Fibroblast of pulmonary artery (primary cell): ENCODE measurements at regions not wholly inside any gene's neighbourhood (a gene's known extent, or its start where the extent isn't known, plus 50 kb on each side); places are given as distances from the start of the nearest gene placed in this dataset.

Experiments
- DNase-seq: peaks from one replicate; pipeline ENCODE4 v3.0.0-alpha.2; 2010; ENCODE audit warnings: low read depth
- H3K4me3 ChIP-seq: replicated peaks from 2 replicates; pipeline ENCODE4 v1.5.1; 2011; ENCODE audit warnings: low read depth, mild to moderate bottlenecking, control low read depth, low read length, moderate library complexity
- TF ChIP-seq, protein P1 (sequence below): IDR thresholded peaks from 2 replicates; pipeline ENCODE4 v1.5.1; 2011; ENCODE audit warnings: mild to moderate bottlenecking, control low read depth, low read length, inconsistent platforms; ENCODE audit errors: missing control alignments

- no peak for DNase-seq
- no peak overlapping the region for H3K4me3 ChIP-seq
- TF ChIP-seq, protein P1, sequence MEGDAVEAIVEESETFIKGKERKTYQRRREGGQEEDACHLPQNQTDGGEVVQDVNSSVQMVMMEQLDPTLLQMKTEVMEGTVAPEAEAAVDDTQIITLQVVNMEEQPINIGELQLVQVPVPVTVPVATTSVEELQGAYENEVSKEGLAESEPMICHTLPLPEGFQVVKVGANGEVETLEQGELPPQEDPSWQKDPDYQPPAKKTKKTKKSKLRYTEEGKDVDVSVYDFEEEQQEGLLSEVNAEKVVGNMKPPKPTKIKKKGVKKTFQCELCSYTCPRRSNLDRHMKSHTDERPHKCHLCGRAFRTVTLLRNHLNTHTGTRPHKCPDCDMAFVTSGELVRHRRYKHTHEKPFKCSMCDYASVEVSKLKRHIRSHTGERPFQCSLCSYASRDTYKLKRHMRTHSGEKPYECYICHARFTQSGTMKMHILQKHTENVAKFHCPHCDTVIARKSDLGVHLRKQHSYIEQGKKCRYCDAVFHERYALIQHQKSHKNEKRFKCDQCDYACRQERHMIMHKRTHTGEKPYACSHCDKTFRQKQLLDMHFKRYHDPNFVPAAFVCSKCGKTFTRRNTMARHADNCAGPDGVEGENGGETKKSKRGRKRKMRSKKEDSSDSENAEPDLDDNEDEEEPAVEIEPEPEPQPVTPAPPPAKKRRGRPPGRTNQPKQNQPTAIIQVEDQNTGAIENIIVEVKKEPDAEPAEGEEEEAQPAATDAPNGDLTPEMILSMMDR = no peak
These were observed 125.6 kb downstream of the TSN start for GRCh38 chr2:121881038-121881437.

DNA sequence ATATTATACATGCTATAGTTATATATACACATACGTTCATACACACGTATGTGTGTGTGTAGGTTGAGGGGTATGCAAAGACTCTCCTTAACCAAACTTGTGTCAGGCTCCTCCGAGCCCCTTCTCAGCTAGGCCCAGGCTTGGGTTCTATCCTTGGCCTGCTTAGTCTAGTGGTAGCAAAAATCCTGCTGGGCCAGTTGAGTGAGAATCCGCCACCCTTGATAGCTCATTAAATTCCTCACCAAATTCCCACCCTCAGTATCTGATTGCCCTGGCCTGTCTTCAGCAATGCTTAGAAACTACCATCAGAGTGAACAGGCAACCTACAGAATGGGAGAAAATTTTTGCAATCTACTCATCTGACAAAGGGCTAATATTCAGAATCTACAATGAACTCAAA lies 126.5 kb downstream of the TSN start:
- DNase-seq = no peak
- TF ChIP-seq, protein P1 = no peak

DNA sequence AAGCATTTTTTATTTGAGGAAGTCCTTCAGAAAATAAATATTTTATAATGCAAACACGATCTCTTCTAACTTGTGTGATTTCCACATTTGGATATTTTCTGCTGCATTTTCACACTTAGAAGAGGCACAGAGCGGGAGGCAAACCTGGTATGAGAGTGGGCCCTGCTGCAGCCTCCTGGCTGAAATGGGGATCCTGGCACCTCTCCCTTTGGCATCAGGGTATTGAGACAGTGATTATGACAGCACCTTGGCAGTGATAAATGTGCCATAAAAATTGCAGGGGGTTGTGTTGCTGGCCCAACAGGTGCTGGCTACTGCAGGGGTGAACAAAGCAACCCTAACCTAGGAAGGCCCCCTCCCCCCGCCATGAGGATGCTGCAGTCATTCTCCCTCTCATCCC lies 128.6 kb downstream of the TSN start:
- TF ChIP-seq, protein P1 = no peak
- no peak for DNase-seq
- H3K4me3 ChIP-seq = no peak overlapping the region

More for the DNA sequence above, 126.5 kb downstream of the TSN start:
- no peak overlapping the region for H3K4me3 ChIP-seq

DNA sequence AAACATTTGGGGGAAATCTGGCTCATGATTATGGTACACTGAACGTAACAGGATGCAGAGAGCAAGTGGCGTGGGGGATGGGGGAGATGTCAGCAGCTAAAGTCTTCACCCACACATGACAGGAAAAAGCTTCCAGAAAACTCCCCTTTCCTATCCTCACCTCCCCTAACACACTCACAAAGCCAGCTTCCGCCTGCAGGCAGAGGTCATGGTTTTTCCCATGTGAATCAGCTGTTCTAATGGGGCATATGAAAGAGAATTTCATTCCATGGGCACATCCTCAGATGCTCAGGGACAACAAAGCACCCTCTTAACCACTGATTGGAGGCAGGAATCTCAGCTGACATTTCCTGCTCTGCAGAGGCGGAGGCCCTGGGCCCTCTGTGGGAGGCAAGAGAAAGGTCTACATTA lies 129.1 kb downstream of the TSN start:
- DNase-seq = peak; percentile 72
- TF ChIP-seq, protein P1 = no peak
- H3K4me3 ChIP-seq = no peak overlapping the region

DNA sequence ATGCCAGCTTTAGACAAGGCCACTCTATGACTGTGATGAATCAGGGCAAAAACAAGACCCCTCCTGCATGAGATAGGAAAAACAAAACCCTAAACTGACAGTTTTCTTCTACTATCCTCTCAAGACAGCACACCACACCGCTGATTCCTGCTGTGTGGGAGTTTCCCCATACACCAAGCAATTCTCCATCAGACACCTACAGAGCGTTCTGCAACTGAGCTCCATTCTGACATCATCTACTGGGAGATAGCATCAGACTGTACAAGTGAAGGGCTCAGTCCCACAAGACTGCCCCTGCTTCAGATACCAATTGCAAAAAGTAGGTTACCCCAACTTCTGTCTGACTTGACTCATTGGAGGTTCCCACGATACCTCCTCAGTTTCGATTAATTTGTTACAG lies 130.6 kb downstream of the TSN start:
- no peak overlapping the region for H3K4me3 ChIP-seq
- TF ChIP-seq, protein P1 = no peak
- no peak for DNase-seq

- H3K4me3 ChIP-seq = no peak overlapping the region
- TF ChIP-seq, protein P1 = no peak
- DNase-seq = no peak
These were observed 132.2 kb downstream of the TSN start for GRCh38 chr2:121887513-121888188.

- no peak for DNase-seq
- TF ChIP-seq, protein P1 = peak; percentile 40
- H3K4me3 ChIP-seq = no peak overlapping the region
These were observed 132.7 kb downstream of the TSN start for GRCh38 chr2:121888189-121888557.
